OCI-LY3 (cell line): ENCODE measurements at regions not wholly inside any gene's neighbourhood (a gene's known extent, or its start where the extent isn't known, plus 50 kb on each side); places are given as distances from the start of the nearest gene placed in this dataset.

Experiments used
- CTCF ChIP-seq: fragments of 200-600, 300-600 bp; sonication (generic); IDR thresholded peaks from 2 replicates; pipeline ENCODE4 v1.5.1; 2014; ENCODE audit warnings: antibody characterized with exemption, low read length, low read depth
- EZH2phosphoT487 ChIP-seq: fragments of 200-600 bp; shearing (Covaris generic); IDR thresholded peaks from 2 replicates; pipeline ENCODE4 v1.6.1; 2018; ENCODE audit warnings: antibody characterized with exemption, mixed run types, low read depth

DNA sequence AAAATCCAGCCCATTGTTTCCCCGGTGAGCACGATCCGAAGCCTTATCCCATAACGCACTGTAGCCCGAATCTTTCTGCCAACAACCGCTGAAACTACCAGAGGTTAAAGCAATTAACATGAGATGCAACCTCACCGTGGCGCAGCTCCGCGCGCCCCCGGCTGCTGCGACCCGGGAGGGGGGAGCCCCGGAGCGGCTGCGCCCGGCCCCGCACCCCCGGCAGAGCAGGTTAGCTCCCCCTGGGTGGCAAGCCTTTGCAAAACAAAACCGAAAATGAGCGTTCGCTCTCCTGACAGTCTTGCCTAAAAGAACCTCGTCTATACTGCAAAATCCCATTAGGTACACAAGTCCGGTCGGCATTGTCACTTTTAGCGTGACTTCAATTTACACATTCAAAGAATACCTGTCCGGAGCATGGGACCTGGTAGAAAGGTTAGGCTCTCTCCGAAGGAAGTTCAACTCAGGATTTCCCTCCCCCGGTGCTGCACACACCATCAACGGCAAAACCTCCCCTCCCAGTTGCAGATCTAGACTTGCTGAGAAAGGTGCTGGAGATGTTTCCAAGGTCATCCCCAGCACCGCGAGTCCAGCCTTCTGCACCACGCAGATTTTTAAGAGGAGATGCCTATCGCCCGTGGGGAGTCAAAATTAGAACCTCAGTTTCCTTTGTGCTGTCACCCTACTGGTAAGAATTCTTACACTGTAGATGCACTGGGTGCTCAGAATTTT, 107.5 kb downstream of the ZNF281 start:
- TF ChIP-seq CTCF: peak; percentile 38
- no peak for TF ChIP-seq EZH2phosphoT487
